SIG-M5 treated with dmso at 0.1 percent for 504 hours (cell line): ENCODE measurements at regions not wholly inside any gene's neighbourhood (a gene's known extent, or its start where the extent isn't known, plus 50 kb on each side); places are given as distances from the start of the nearest gene placed in this dataset.

ENCODE experiments used
- DNase-seq: peaks from one replicate; lab custom pipeline; 2025; ENCODE audit not compliant: unreplicated experiment; lab: John Stamatoyannopoulos, UW

- DNase-seq, result no peak
Measured at GRCh38 chr20:48257833-48258232, 472.6 kb upstream of the SULF2 start.

GRCh38 chr20:48247961-48248360, 462.7 kb upstream of the SULF2 start:
- no peak for DNase-seq

- DNase-seq, result no peak
Measured at GRCh38 chr20:48246061-48246790, 460.9 kb upstream of the SULF2 start.

- no peak for DNase-seq
Measured at GRCh38 chr20:48242623-48243022, 457.3 kb upstream of the SULF2 start.

- no peak for DNase-seq
Measured at GRCh38 chr20:48241482-48241881, 456.2 kb upstream of the SULF2 start.

GRCh38 chr20:48238781-48239180, 453.5 kb upstream of the SULF2 start:
- no peak for DNase-seq

GRCh38 chr20:48238326-48238725, 453.0 kb upstream of the SULF2 start:
- DNase-seq, result no peak

GRCh38 chr20:48236000-48236970, 451.0 kb upstream of the SULF2 start:
- DNase-seq, result no peak

GRCh38 chr20:48234951-48235350, 449.7 kb upstream of the SULF2 start:
- no peak for DNase-seq

GRCh38 chr20:48231253-48231930, 446.1 kb upstream of the SULF2 start:
- no peak for DNase-seq

GRCh38 chr20:48230216-48230615, 444.9 kb upstream of the SULF2 start:
- DNase-seq, result no peak

GRCh38 chr20:48227381-48227780, 442.1 kb upstream of the SULF2 start:
- no peak for DNase-seq

- no peak for DNase-seq
Measured at GRCh38 chr20:48226642-48227041, 441.4 kb upstream of the SULF2 start.

- DNase-seq, result peak; percentile 16
Measured at GRCh38 chr20:48224533-48225050, 439.3 kb upstream of the SULF2 start.

- DNase-seq, result no peak
Measured at GRCh38 chr20:48223715-48224114, 438.4 kb upstream of the SULF2 start.

- DNase-seq, result no peak
Measured at GRCh38 chr20:48222595-48223180, 437.4 kb upstream of the SULF2 start.

GRCh38 chr20:48220033-48220633, 434.9 kb upstream of the SULF2 start:
- DNase-seq, result no peak

- DNase-seq, result no peak
Measured at GRCh38 chr20:48219306-48219705, 434.0 kb upstream of the SULF2 start.

GRCh38 chr20:48217190-48217589, 431.9 kb upstream of the SULF2 start:
- no peak for DNase-seq

- DNase-seq, result no peak
Measured at GRCh38 chr20:48215536-48215935, 430.3 kb upstream of the SULF2 start.

GRCh38 chr20:48214601-48215000, 429.3 kb upstream of the SULF2 start:
- DNase-seq, result no peak
